ENCODE measurements at regions not wholly inside any gene's neighbourhood (a gene's known extent, or its start where the extent isn't known, plus 50 kb on each side); places are given as distances from the start of the nearest gene placed in this dataset.

- DNase-seq (no peak), ATAC-seq (no peak)
- TF ChIP-seq CTCF (IDR thresholded peaks at IDR 0.05), result no peak
- no peaks in the 10 kb centered on the region for H3K4me1 ChIP-seq (ENCODE audit: low read depth)
- intact Hi-C loops (cut with DNase I, micrococcal nuclease), result no loop called here
- peaks cover 11% of the 10 kb centered on the region for H3K9me3 ChIP-seq
- H3K4me3 ChIP-seq, result no peak overlapping the region
- H3K36me3 ChIP-seq (ENCODE audit: low read depth), result no peaks in the 10 kb centered on the region
Measured at GRCh38 chr5:125639858-125640257, 783.4 kb upstream of the GRAMD2B start.

- DNase-seq, result no peak
- TF ChIP-seq CTCF (IDR thresholded peaks at IDR 0.05), result no peak
- H3K4me3 ChIP-seq, result no peak overlapping the region
- no peaks in the 10 kb centered on the region for H3K9me3 ChIP-seq
- intact Hi-C loops (cut with DNase I, micrococcal nuclease), result no loop called here
- H3K4me1 ChIP-seq (ENCODE audit: low read depth), result no peaks in the 10 kb centered on the region
- H3K36me3 ChIP-seq (ENCODE audit: low read depth), result no peaks in the 10 kb centered on the region
- ATAC-seq, result no peak
Measured at GRCh38 chr5:125652761-125653160, 770.4 kb upstream of the GRAMD2B start.

- TF ChIP-seq CTCF (IDR thresholded peaks at IDR 0.05), result no peak
- Histone ChIP-seq H3K4me3 (no peak overlapping the region), H3K36me3 (ENCODE audit: low read depth) (no peaks in the 10 kb centered on the region), H3K9me3 (no peaks in the 10 kb centered on the region), H3K4me1 (ENCODE audit: low read depth) (no peaks in the 10 kb centered on the region)
- intact Hi-C loops (cut with DNase I, micrococcal nuclease), result no loop called here
- no peak for DNase-seq
- no peak for ATAC-seq
Measured at GRCh38 chr5:125654392-125654791, 768.8 kb upstream of the GRAMD2B start.

- Histone ChIP-seq H3K4me1 (ENCODE audit: low read depth) (no peaks in the 10 kb centered on the region), H3K4me3 (no peak overlapping the region), H3K9me3 (no peaks in the 10 kb centered on the region), H3K36me3 (ENCODE audit: low read depth) (no peaks in the 10 kb centered on the region)
- no peak for DNase-seq
- TF ChIP-seq CTCF (IDR thresholded peaks at IDR 0.05), result no peak
- no peak for ATAC-seq
- intact Hi-C loops (cut with DNase I, micrococcal nuclease), result no loop called here
Measured at GRCh38 chr5:125655156-125655555, 768.1 kb upstream of the GRAMD2B start.

GRCh38 chr5:125657936-125658335, 765.3 kb upstream of the GRAMD2B start:
- DNase-seq (no peak), ATAC-seq (no peak)
- Histone ChIP-seq H3K4me1 (ENCODE audit: low read depth) (no peaks in the 10 kb centered on the region), H3K9me3 (no peaks in the 10 kb centered on the region), H3K4me3 (no peak overlapping the region), H3K36me3 (ENCODE audit: low read depth) (no peaks in the 10 kb centered on the region)
- no peak for TF ChIP-seq CTCF (IDR thresholded peaks at IDR 0.05)
- intact Hi-C loops (cut with DNase I, micrococcal nuclease), result no loop called here

- Histone ChIP-seq H3K36me3 (ENCODE audit: low read depth) (no peaks in the 10 kb centered on the region), H3K4me3 (no peak overlapping the region), H3K4me1 (ENCODE audit: low read depth) (no peaks in the 10 kb centered on the region), H3K9me3 (no peaks in the 10 kb centered on the region)
- TF ChIP-seq CTCF (IDR thresholded peaks at IDR 0.05), result no peak
- DNase-seq (no peak), ATAC-seq (no peak)
- intact Hi-C loops (cut with DNase I, micrococcal nuclease), result no loop called here
Measured at GRCh38 chr5:125659316-125660023, 763.7 kb upstream of the GRAMD2B start.

Data from mucosa of descending colon (tissue), 3 donors.